Neural cell (in vitro differentiated cells): ENCODE measurements at regions not wholly inside any gene's neighbourhood (a gene's known extent, or its start where the extent isn't known, plus 50 kb on each side); places are given as distances from the start of the nearest gene placed in this dataset.

Experiments
- H2AFZ ChIP-seq: fragments of 200-600, 300-800 bp; sonication (generic), shearing (Covaris generic); 2 replicates; pipeline ENCODE4 v1.6.0; 2014; ENCODE audit warnings: low read depth, mild to moderate bottlenecking, antibody characterized with exemption, low read length, moderate library complexity
- H3F3A ChIP-seq: fragments of 200-600 bp; shearing (Covaris generic); 2 replicates; pipeline ENCODE4 v1.6.1; 2016; ENCODE audit warnings: mild to moderate bottlenecking, moderate library complexity, mixed read lengths, antibody characterized with exemption, low read length; ENCODE audit not compliant: insufficient read depth, poor library complexity, severe bottlenecking
- H3K27ac ChIP-seq: fragments of 200-600, 300-800 bp; sonication (generic), shearing (Covaris generic); 2 replicates; pipeline ENCODE4 v1.5.1; 2014; ENCODE audit warnings: mild to moderate bottlenecking, low read length, moderate library complexity
- H3K27me3 ChIP-seq: fragments of 300-800, 200-600 bp; sonication (generic), shearing (Covaris generic); 2 replicates; pipeline ENCODE4 v1.6.0; 2014; ENCODE audit warnings: mild to moderate bottlenecking, low read depth, low read length, moderate library complexity; ENCODE audit not compliant: insufficient read depth
- H3K36me3 ChIP-seq: fragments of 300-800, 200-600 bp; sonication (generic), shearing (Covaris generic); 2 replicates; pipeline ENCODE4 v1.5.1; 2014; ENCODE audit warnings: mild to moderate bottlenecking, antibody characterized with exemption, low read length, moderate library complexity; ENCODE audit not compliant: insufficient read depth
- H3K4me2 ChIP-seq: fragments of 300-800, 200-600 bp; sonication (generic), shearing (Covaris generic); 2 replicates; pipeline ENCODE4 v1.6.0; 2014; ENCODE audit warnings: mild to moderate bottlenecking, low read length
- H3K4me3 ChIP-seq: fragments of 300-800, 200-600 bp; sonication (generic), shearing (Covaris generic); 2 replicates; pipeline ENCODE4 v1.5.1; 2014; ENCODE audit warnings: mild to moderate bottlenecking, low read length, moderate library complexity
- H3K79me2 ChIP-seq: fragments of 200-600 bp; shearing (Covaris generic); replicated peaks from 2 replicates; pipeline ENCODE4 v1.6.0; 2014; ENCODE audit warnings: mild to moderate bottlenecking, low read length, moderate library complexity; ENCODE audit not compliant: insufficient read depth
- H3K9ac ChIP-seq: fragments of 300-800, 200-600 bp; sonication (generic), shearing (Covaris generic); 2 replicates; pipeline ENCODE4 v1.6.1; 2016; ENCODE audit warnings: mild to moderate bottlenecking, low read length, mixed read lengths
- H3K9me2 ChIP-seq: fragments of 200-600 bp; shearing (Covaris generic); 2 replicates; pipeline ENCODE4 v1.6.1; 2016; ENCODE audit warnings: mild to moderate bottlenecking, low read length, mixed read lengths; ENCODE audit not compliant: insufficient read depth
- H3K9me3 ChIP-seq: fragments of 200-600, 300-800 bp; sonication (generic), shearing (Covaris generic); 2 replicates; pipeline ENCODE4 v1.6.1; 2016; ENCODE audit warnings: mild to moderate bottlenecking, mixed run types, low read length, moderate library complexity, mixed read lengths
- H4K20me1 ChIP-seq: fragments of 200-600 bp; shearing (Covaris generic); 2 replicates; pipeline ENCODE4 v1.6.1; 2016; ENCODE audit warnings: mild to moderate bottlenecking, mixed run types; ENCODE audit not compliant: insufficient read depth
- CTCF ChIP-seq: fragments of 450-650 bp; IDR thresholded peaks from 2 replicates; pipeline ENCODE4 v1.5.1; 2014; ENCODE audit warnings: antibody characterized with exemption, mild to moderate bottlenecking, moderate library complexity; ENCODE audit not compliant: poor library complexity, severe bottlenecking
- EP300 ChIP-seq: fragments of 450-650 bp; conservative IDR thresholded peaks from 2 replicates; pipeline ENCODE4 v1.6.1; 2014; ENCODE audit warnings: antibody characterized with exemption, mild to moderate bottlenecking, moderate library complexity; ENCODE audit not compliant: poor library complexity, severe bottlenecking
- EZH2 ChIP-seq: fragments of 200-600, 300-800 bp; shearing (Covaris generic), sonication (generic); IDR thresholded peaks from 2 replicates; pipeline ENCODE4 v1.6.1; 2014; ENCODE audit warnings: antibody characterized with exemption, low read length, borderline replicate concordance, mild to moderate bottlenecking; ENCODE audit not compliant: insufficient read depth, poor library complexity, severe bottlenecking
- MXI1 ChIP-seq: fragments of 450-650 bp; conservative IDR thresholded peaks from 2 replicates; pipeline ENCODE4 v1.6.1; 2014; ENCODE audit warnings: antibody characterized with exemption, mild to moderate bottlenecking; ENCODE audit not compliant: poor library complexity, severe bottlenecking
- POLR2AphosphoS5 ChIP-seq: IDR thresholded peaks from 2 replicates; pipeline ENCODE4 v1.6.1; 2012
- RAD21 ChIP-seq: fragments of 450-650 bp; conservative IDR thresholded peaks from 2 replicates; pipeline ENCODE4 v1.6.1; 2014; ENCODE audit warnings: antibody characterized with exemption, mild to moderate bottlenecking, moderate library complexity
- REST ChIP-seq: IDR thresholded peaks from 2 replicates; pipeline ENCODE4 v1.6.1; 2012; ENCODE audit warnings: borderline replicate concordance
- SMC3 ChIP-seq: fragments of 450-650 bp; conservative IDR thresholded peaks from 2 replicates; pipeline ENCODE4 v1.6.1; 2014; ENCODE audit warnings: antibody characterized with exemption, mild to moderate bottlenecking, moderate library complexity; ENCODE audit not compliant: poor library complexity
- TAF1 ChIP-seq: IDR thresholded peaks from 2 replicates; pipeline ENCODE4 v1.6.1; 2012; ENCODE audit warnings: low read depth

GRCh38 chr5:107290780-107291398 is 379.8 kb downstream of the EFNA5 start:
- no peaks in the 10 kb centered on the region for H3K36me3 ChIP-seq
- no peaks in the 10 kb centered on the region for H3K79me2 ChIP-seq
- no peaks in the 10 kb centered on the region for H3F3A ChIP-seq
- no peaks in the 10 kb centered on the region for H3K27me3 ChIP-seq
- no peak overlapping the region for H3K4me2 ChIP-seq
- no peaks in the 10 kb centered on the region for H3K9me2 ChIP-seq
- TF ChIP-seq RAD21: no peak
- no peak for TF ChIP-seq EZH2
- no peak for TF ChIP-seq MXI1
- no peaks in the 10 kb centered on the region for H4K20me1 ChIP-seq
- H3K9me3 ChIP-seq: no peaks in the 10 kb centered on the region
- no peak overlapping the region for H3K9ac ChIP-seq
- no peak overlapping the region for H3K4me3 ChIP-seq
- H2AFZ ChIP-seq: no peak overlapping the region
- no peak overlapping the region for H3K27ac ChIP-seq

GRCh38 chr5:107289030-107289714 is 381.6 kb downstream of the EFNA5 start:
- Histone ChIP-seq H3K4me3 (no peak overlapping the region), H3K9me3 (no peaks in the 10 kb centered on the region)
- no peak for TF ChIP-seq EP300
- TF ChIP-seq POLR2AphosphoS5: no peak
- TF ChIP-seq MXI1: no peak
- no peak for TF ChIP-seq SMC3
- no peak for TF ChIP-seq RAD21
- no peak for TF ChIP-seq CTCF
- no peak for TF ChIP-seq EZH2
- TF ChIP-seq REST: no peak
- no peak for TF ChIP-seq TAF1

More at GRCh38 chr5:107289030-107289714, 381.6 kb downstream of the EFNA5 start:
- H3K27me3 ChIP-seq: no peaks in the 10 kb centered on the region
- H3K79me2 ChIP-seq: no peaks in the 10 kb centered on the region
- H3K36me3 ChIP-seq: no peaks in the 10 kb centered on the region
- H4K20me1 ChIP-seq: no peaks in the 10 kb centered on the region
- no peaks in the 10 kb centered on the region for H3F3A ChIP-seq
- no peak overlapping the region for H2AFZ ChIP-seq
- H3K9ac ChIP-seq: no peak overlapping the region
- H3K9me2 ChIP-seq: no peaks in the 10 kb centered on the region
- H3K27ac ChIP-seq: no peak overlapping the region
- H3K4me2 ChIP-seq: no peak overlapping the region
